Neural cell (in vitro differentiated cells): ENCODE measurements at regions not wholly inside any gene's neighbourhood (a gene's known extent, or its start where the extent isn't known, plus 50 kb on each side); places are given as distances from the start of the nearest gene placed in this dataset.

ENCODE experiments used
- CTCF ChIP-seq: fragments of 450-650 bp; IDR thresholded peaks from 2 replicates; pipeline ENCODE4 v1.5.1; 2014; ENCODE audit warnings: antibody characterized with exemption, mild to moderate bottlenecking, moderate library complexity; ENCODE audit not compliant: poor library complexity, severe bottlenecking
- EP300 ChIP-seq: fragments of 450-650 bp; conservative IDR thresholded peaks from 2 replicates; pipeline ENCODE4 v1.6.1; 2014; ENCODE audit warnings: antibody characterized with exemption, mild to moderate bottlenecking, moderate library complexity; ENCODE audit not compliant: poor library complexity, severe bottlenecking
- EZH2 ChIP-seq: fragments of 200-600, 300-800 bp; shearing (Covaris generic), sonication (generic); IDR thresholded peaks from 2 replicates; pipeline ENCODE4 v1.6.1; 2014; ENCODE audit warnings: antibody characterized with exemption, low read length, borderline replicate concordance, mild to moderate bottlenecking; ENCODE audit not compliant: insufficient read depth, poor library complexity, severe bottlenecking
- RAD21 ChIP-seq: fragments of 450-650 bp; conservative IDR thresholded peaks from 2 replicates; pipeline ENCODE4 v1.6.1; 2014; ENCODE audit warnings: antibody characterized with exemption, mild to moderate bottlenecking, moderate library complexity
- TAF1 ChIP-seq: IDR thresholded peaks from 2 replicates; pipeline ENCODE4 v1.6.1; 2012; ENCODE audit warnings: low read depth

- TF ChIP-seq EZH2 (no peak), EP300 (no peak), CTCF (no peak), RAD21 (no peak), TAF1 (no peak)
Observed at GRCh38 chr13:43946281-43946680, 66.6 kb downstream of the LACC1 start.
